ENCODE measurements at regions not wholly inside any gene's neighbourhood (a gene's known extent, or its start where the extent isn't known, plus 50 kb on each side); places are given as distances from the start of the nearest gene placed in this dataset.

DNA sequence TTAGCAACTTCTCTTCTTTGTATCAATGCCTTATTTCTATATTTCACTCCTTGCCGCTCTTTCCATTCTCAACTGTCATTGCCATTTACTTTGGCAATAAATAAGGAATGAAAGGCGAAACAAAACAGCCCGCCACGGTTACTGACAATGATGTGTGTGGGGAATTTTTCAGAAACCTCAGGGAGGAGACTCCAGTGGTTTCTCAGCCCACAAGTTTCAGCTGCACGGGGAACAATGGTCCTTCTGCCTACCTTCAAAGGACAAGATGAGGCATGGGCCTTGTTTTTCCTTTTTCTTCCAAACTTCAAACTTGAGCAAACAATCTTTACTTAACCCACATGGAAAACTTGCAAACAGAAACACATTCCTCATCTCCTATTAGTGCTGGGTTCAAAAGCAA lies 409.4 kb downstream of the METTL15 start:
- DNase-seq = no peak

DNA sequence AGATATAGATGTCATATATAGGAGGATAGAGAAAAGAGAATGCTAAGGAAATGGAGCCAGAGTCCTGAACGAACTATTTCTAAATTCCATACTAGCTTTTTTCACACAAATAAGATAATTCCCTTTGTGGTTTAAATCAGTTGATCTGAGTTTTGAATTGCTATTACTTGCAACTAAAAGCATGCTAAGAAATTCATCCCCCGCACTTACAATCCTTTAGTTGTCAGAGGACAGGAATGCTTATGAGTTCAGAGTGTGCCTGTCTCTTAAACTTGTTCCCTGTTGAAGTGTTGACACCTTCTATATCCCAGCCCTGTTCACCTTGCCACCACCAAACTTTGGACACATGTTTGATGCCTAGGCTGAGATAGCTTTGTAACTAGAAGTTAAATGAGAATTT lies 406.2 kb downstream of the METTL15 start:
- no peak for DNase-seq

DNA sequence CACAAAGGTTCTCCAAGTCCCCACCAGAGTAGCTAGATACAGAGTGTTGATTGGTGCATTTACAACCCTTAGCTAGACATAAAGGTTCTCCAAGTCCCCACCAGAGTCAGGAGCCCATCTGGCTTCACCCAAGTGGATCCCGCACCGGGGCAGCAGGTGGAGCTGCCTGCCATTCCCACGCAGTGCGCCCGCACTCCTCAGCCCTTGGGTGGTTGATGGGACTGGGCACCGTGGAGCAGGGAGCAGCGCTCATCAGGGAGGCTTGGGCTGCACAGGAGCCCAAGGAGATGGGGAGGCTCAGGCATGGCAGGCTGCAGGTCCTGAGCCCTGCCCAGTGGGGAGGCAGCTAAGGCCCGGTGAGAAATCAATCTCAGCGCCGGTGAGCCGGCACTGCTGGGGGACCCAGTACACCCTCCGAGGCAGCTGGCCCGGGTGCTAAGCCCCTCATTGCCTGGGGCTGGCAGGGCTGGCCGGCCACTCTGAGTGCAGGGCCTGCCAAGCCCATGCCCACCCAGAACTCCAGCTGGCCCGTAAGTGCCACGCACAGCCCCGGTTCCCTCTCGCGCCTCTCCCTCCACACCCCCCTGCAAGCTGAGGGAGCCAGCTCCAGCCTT lies 404.1 kb downstream of the METTL15 start:
- DNase-seq = no peak

DNA sequence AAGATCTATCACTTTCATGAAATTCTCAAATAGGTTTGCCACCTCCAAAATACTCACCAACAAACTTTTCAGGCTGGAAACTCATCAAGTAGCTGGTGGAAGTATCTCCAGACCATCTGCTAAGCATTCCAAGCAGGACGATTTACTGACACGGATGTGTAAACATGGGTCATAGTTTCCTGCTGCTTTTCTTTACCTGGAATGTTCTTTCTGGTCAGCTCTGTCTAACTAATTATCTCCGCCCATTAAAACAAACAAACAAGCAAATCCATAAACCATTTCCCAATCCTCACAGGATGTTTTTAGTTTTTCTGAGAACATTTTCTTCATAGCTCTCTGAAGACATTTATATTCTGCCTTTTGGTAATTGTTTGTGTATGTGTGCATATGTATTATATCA lies 397.0 kb downstream of the METTL15 start:
- no peak for DNase-seq

DNA sequence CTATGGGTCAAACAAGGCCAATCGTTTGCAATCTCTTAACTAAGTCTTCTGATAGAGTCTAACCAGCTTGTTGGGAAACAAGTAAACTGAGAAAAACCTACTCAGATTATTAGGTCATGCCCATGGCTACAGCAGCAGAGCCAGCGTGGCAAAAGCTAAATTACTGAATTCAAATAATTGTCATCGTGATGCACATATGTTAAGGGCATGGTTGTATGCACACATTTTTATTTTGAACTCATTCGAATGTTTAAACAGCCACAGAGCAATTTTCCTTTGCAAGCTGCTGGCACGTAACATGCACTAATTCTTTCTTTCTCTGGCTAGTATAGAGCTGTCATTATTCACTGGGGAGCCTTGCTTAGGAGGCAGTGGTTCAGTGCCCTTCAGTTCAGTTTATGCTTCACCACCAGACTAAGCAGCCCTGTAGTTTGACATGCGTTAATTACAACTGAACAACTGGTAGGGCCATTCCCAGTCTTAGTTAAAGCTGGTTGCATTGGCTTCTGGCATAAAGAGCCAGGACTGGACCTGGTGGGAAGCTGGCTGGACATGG lies 396.4 kb downstream of the METTL15 start:
- DNase-seq = no peak

DNA sequence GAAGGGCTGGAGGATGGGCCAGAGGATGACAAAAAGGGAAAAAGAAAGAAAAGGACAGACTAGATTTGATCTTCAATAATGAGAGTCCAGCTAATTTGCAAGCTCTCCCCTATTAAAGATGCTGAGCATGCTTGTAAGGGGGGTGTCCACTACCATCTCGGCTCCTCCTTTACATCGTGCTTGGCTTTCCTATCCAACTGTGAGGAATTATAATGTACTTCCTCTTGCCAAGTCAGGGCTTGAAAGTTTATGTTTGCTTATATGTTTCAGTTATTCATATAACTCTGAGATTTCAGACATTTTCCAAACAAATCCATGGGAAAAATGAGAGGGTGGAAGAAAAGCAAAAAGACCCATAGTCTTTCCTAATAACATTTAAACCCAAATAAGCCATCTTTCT lies 387.1 kb downstream of the METTL15 start:
- no peak for DNase-seq

DNA sequence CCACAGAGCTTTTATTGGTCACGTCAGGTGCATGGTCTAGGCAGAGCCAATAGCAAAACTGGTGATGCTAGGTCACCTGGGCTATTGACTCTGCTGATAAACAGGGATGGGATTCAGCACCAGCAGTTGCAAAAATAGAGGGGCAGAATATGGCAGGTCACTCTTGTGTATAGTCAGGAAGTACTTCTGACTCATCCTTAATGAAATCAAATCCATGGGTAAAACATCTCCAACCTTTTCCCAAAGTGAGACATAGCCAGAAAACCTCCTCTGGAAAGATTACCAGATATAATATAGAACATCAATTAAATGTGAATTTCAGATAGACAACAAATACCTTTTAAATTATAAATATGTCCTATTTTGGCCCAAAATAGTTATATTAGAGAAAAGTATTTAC lies 383.2 kb downstream of the METTL15 start:
- no peak for DNase-seq

DNA sequence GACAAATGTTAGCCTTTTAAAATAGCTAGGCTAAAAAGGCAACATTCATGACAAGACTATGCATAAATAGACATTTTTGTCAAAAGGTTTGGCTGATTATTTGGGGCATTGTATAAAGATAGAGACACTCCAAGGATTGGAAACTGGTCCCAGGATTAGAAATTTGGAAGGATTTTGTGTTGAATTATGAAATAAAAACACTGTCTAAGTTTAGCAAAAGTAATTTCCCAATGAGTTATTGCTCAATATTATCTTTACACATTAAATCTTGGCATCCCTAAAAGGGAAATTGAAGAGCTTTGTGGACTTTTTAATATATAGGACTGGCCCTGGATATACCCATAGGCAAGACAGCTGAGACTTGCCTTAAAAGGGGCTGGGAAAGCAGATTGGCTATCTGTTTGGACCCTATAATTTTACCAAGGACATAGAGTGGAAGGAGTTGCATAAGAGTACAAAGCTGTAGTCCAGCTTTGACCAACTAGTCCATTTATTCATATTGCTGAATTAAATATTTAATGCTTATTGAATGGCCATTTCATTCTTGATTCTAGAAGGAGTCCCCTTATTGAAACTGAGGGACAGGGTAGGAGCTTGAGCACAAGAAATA lies 382.7 kb downstream of the METTL15 start:
- no peak for DNase-seq

DNA sequence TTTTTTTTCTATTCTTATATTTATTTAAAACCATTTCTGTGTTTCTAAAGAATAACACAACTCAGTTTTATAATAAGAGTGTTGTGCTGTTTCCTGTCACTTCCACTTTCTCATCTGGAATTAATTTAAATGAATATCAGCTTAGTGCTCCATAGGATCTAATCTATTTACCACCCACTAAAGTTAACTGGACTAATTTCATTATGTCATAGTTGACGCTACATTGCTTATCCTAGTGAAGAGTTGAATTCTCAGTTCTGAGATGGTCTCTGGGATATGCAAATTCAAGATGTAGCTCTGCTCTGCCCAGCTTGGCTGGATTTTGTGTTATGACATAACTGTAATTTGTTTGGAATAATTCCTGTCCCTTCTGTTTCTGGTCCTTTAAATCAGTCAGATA lies 380.1 kb downstream of the METTL15 start:
- DNase-seq = no peak

DNA sequence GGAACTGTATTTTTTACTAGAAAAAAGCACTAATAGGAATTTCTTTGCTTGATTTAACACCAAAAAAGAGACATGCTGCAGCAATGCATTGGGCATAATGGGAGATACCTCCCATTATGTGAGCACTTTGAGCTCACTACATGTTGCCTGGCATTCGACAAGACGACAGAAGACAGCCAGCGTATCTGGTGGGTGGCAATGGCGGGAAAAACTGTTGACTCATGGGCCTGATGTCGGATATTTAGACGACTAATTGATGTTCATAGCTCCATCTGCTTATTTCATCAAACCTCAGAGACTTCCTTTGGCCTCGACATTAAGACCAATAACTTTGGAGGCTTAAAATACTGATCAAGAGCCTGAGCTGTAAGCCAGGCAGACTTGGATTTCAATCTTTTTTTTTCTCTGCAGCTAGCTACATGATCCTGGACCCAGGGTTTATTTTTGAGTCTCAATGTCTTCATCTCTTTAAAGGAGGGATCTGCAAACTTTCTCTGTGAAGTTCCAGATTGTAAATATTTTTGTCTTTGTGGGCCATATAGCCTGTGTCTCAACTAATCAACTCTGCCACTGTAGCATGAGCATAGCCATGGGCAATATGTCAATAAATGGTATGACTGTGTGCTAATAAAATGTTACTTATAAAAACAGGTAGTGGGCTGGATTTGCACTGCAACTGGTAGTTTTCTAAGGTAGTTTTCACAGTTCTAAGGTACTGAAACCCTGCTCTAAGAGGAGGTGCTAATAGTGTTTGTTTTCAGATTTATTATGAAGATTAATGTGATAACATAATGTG lies 375.1 kb downstream of the METTL15 start:
- no peak for DNase-seq

DNA sequence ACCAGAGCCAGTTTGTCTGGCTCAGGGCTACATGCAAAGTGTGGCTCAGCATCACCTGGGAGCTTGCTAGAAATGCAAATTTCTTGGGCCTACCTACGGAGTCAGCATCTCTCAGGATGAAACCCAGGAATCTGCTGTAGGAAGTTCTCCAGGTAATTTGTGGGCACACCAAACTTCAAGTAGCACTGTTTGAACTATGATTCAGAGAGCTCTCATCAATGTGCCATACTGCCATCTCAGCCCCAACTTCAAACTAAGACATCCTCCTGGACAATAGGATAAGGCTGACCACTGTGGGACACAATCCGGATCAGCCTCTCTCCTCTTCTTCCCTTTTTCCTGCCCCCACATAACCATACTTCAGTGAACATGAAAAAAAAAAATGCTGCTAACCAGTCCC lies 374.5 kb downstream of the METTL15 start:
- no peak for DNase-seq

DNA sequence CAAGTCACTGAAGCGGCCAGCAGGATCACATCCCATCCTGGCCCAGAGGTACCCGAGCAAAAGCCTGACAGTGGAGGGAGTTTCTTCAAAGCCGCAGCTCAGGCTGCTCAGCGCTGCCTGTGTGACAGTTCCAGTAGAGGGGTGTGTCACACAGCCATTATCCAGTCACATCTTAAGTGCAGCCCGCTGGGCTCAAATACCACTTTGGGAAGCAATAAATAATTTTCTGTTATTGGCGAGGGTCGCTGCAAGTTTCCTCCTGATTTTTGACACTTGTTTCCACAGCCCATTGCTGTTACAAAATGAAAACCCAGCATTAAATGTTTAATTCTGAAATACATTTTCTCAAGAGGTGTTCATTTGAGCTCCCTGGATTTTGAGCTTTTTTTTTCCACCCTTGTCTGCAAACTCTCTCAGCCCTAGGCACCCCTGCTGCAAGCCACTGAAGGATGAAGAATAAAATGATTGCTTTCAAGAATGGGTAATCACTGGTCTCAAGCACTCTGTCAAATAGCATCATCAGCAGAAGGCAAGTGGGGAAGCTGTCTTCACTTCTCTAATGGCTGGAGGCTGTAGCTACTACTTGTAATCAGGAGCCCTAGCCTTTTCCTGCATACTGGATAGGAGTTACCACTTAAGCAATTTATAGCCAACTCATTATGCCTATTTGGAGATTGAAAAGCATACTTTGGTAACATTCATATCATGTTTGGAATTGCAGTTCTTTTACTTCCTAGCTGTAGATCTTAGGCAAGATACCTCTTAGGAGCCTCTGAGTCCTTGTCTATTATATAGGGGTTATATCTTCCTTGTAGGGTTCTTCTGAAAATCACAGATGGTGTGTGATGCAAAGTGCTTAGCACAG lies 373.7 kb downstream of the METTL15 start:
- no peak for DNase-seq

DNA sequence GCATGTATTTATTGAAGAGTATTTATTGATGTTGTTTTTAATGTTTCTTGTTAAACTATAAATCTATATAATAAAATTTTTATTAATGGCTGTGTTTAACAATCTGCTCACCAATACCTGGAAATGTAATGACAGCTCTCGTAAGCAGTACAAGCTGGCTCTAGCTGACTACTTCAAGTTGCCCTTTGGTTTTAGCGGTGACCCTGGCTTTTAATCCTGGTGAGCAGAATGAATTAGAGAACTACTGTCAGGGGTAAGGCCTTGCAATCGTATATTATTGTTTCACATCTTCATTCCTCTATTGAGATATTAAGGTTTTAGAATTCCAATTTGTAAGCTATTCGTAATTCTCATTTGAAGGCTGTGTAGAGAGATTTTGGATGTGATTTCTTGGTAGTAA lies 372.2 kb downstream of the METTL15 start:
- no peak for DNase-seq

DNA sequence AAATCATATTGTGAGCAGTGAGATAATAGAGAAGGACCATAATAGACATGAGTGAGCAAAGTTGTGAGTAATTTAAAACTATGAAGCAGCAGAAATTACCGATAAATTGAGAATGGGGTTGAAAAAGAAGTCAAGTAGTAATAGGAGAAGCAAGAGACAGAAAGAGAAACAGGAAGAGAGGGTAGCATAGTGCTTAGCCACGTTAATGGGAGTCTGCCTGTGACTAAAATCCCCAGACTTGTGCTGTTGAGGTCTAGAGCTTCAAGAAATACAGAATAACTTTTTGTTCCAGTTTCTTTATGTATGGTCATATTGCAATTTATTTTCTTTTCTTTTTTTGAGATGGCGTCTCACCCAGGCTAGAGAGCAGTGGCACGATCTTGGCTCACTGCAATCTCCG lies 368.7 kb downstream of the METTL15 start:
- no peak for DNase-seq

DNA sequence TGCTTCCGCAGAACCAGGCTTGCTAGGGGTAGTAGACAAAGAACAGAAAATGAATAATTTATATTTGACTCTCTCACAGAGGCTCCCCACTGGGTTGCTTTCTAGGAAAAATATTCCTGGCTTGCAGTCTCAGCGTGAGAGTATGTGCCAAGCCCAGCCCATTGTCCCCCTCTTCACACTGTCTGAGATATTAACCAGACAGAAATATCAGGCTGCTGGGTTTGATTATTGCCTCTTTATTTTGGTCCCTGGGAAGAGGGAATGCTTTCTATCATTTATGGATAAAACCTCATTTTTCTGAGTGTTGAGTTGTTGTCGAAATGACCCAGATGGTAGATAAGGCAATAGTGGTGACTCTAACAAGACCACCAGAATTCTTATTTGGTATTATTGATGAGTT lies 367.9 kb downstream of the METTL15 start:
- DNase-seq = no peak

DNA sequence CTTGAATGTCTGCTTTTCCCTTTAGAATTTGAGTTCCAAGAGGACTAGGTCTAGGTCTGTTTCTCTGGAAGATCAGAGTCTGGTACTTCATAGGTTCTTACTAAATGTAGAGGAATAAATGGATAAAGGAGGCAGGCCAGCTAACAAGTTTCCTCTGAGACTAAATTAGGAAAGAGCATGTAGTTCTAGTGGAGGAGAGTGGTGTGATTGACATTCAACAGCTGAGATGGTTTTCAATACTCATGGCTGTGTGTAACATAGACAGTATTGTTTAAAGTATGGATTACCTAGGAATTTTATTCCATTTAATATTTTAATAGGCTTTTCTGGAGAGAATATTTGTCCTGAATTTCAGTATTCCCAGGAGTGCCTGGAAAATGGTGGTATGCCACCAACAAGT lies 364.7 kb downstream of the METTL15 start:
- no peak for DNase-seq

DNA sequence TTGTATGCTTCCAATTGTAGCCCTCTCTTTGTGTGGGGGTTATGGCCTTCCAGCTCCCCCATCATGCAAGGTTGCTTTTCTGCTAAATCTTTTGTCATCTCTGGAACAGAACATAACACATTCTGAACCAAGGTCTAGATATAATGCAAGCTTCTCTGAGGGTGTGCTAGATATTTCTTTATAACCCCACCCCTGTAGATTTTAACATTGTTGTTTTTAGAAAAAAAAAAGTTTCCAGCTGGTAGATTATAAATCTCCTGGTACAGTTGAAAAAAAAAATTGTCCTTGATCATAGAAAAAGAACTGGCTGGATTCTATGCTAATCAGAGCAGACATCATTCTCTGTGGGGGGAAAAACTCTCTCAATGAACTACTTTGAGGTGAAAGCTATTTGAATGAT lies 363.3 kb downstream of the METTL15 start:
- DNase-seq = no peak

DNA sequence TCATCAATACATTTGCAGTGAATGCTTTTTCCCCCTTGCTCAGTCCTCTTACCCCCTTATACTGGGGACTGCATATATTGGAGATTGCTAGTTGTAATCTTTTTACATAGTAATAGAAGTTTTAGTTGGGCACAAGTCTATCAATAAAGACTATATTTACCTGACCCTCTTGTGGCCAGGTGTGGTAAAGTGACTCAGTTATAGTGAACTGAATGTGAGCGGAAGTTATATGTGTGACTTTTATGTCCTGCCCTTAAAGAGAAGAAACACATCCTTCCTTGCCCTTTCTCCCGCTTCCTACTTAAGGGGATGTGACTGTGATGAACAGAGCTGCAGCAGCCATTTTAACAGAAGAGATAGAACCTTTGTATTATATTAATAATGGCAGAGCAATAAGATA lies 362.0 kb downstream of the METTL15 start:
- no peak for DNase-seq

DNA sequence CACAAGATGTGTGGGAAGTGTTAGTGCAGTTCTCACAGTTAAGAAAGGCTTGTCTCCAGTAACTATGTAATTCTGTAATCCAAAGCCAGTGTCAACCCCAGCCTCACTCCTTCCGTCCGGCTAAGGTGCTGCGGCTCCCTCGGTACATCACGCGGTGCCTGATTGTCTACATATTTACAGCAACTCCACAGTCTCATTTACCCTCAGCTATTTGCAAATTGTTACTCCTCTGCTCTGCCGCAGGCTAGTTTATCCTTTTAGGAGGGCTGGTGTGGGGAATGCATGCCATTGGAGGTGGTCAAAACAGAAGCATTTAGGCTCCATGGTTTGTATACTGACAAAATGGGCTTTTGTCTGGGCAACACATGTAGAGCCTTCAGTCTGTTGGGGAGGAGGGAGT lies 358.3 kb downstream of the METTL15 start:
- DNase-seq = no peak

DNA sequence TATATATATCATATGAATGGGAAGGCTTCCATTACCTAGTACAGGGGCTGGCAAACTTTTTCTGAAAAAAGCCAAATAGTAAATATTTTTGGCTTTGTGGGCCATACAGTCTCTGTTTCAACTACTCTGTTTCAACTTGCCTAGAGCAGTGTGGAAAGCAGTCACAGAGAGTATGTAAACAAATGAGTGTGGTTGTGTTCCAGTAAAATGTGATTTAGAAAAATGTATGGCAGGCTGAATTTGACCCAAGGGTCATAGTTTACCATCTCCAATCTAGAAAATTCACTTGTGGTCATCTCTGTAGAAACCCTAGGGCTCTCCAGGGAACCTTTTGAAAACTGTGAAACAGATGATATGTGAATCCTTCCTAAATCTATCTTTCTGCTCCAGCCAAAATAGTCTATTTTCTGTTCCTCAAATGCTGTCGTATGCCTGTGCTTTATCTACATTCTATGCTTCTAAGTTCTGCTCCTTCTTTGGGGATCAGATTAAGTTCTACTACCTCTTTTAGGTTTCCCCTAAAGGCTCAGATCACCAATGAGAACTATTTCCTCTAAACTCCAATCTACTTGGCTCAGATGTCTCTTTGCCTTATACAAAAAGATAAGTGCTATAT lies 356.2 kb downstream of the METTL15 start:
- DNase-seq = no peak

DNA sequence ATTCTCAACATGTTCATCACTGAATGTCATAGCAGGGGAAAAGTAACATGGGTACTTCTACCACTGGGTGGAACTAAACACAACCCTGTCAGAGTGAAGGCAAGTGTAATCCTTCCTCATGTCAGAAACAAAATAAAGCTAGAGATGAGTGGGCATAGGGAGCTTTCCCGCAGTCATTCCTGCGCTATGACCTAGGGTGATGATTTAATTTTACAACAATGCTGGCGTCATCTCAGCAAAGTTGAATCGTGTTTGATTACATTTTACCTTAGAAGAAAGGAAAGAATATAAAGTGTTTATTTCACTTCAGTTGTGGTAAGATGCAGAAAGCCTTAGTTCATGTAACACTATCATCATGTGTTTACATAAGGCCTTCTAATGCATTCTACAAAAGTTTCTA lies 355.6 kb downstream of the METTL15 start:
- DNase-seq = no peak

DNA sequence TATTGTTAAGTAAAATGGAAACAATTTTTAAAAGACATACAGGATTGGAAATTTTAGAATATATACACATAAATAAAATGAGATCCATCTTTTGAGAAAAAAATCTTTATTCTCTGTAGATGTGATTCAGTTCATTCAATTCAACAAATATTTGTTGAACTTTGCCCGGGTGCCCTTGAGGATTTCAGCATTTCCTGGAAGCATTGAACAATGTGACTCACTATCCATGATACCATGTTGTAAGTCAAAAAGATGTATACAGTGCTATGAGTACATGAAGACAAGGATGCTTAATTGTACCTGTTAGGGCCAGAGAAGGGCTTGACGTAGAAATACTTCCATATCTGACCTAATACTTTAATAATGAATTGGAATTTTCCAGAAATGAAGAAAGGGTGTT lies 353.7 kb downstream of the METTL15 start:
- DNase-seq = no peak

DNA sequence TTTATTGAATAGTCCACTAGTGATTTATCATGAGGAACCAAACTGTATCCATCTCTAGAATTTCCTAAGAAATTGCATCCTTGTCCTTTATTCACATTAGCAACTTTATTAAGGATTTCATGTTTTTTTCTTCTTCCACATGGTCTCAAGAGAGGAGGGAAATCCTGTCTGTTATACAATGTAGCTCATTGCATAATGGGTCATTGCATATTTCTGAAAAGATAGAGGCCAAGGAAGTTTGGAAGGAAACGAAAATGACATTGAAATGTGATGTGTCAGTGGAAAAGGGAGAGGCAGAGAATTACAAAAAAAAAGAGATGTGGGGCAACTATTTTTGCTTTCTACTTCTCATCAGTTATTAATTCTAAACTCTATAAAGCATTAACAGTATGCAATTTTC lies 353.1 kb downstream of the METTL15 start:
- DNase-seq = no peak
